SK-N-SH treated with all-trans-retinoic acid at 6 μM for 48 hours (cell line): ENCODE measurements at regions not wholly inside any gene's neighbourhood (a gene's known extent, or its start where the extent isn't known, plus 50 kb on each side); places are given as distances from the start of the nearest gene placed in this dataset.

Experiments used
- ARNTL ChIP-seq: fragments of 450-650 bp; formaldehyde crosslinking; IDR thresholded peaks from 2 replicates; pipeline ENCODE4 v1.5.0; 2020; ENCODE audit warnings: low read depth, mild to moderate bottlenecking, moderate library complexity, borderline replicate concordance
- CSDC2 ChIP-seq: fragments of 250-450 bp; sonication (Bioruptor Pico); IDR thresholded peaks from 2 replicates; pipeline ENCODE4 v1.5.0; 2020; ENCODE audit warnings: mild to moderate bottlenecking, moderate library complexity
- ESRRG ChIP-seq: fragments of 250-450 bp; sonication (Bioruptor Pico); IDR thresholded peaks from 2 replicates; pipeline ENCODE4 v1.6.1; 2021; ENCODE audit warnings: mild to moderate bottlenecking
- ISL1 ChIP-seq: fragments of 250-450 bp; sonication (Bioruptor Pico); IDR thresholded peaks from 2 replicates; pipeline ENCODE4 v2.1.2; 2022; ENCODE audit warnings: mild to moderate bottlenecking, moderate library complexity
- RARB ChIP-seq: fragments of 250-450 bp; sonication (Bioruptor Pico); IDR thresholded peaks from 2 replicates; pipeline ENCODE4 v1.8.0; 2021; ENCODE audit warnings: mild to moderate bottlenecking, moderate library complexity
- TCF4 ChIP-seq: fragments of 250-450 bp; sonication (Bioruptor Pico); IDR thresholded peaks from 2 replicates; pipeline ENCODE4 v1.8.0; 2021; ENCODE audit warnings: mild to moderate bottlenecking, moderate library complexity, borderline replicate concordance
- ZFP3 ChIP-seq: fragments of 250-450 bp; sonication (Bioruptor Pico); IDR thresholded peaks from 2 replicates; pipeline ENCODE4 v1.5.0; 2020; ENCODE audit warnings: mild to moderate bottlenecking, moderate library complexity
- ZFP30 ChIP-seq: fragments of 450-650 bp; formaldehyde crosslinking; IDR thresholded peaks from 2 replicates; pipeline ENCODE4 v1.5.0; 2022; ENCODE audit warnings: mild to moderate bottlenecking, moderate library complexity
- ZNF565 ChIP-seq: fragments of 450-650 bp; formaldehyde crosslinking; conservative IDR thresholded peaks from 2 replicates; pipeline ENCODE4 v1.5.0; 2020; ENCODE audit warnings: low read depth, mild to moderate bottlenecking, moderate library complexity
- ZNF70 ChIP-seq: fragments of 450-650 bp; formaldehyde crosslinking; IDR thresholded peaks from 2 replicates; pipeline ENCODE4 v1.5.0; 2020; ENCODE audit warnings: mild to moderate bottlenecking, moderate library complexity
- TF ChIP-seq, protein P1 (sequence below): fragments of 250-450 bp; sonication (Bioruptor Pico); IDR thresholded peaks from 2 replicates; pipeline ENCODE4 v1.8.0; 2020; ENCODE audit warnings: mild to moderate bottlenecking, moderate library complexity, borderline replicate concordance
- TF ChIP-seq, protein P2 (sequence below): fragments of 250-450 bp; sonication (Bioruptor Pico); IDR thresholded peaks from 2 replicates; pipeline ENCODE4 v1.5.1; 2020; ENCODE audit warnings: low read depth, mild to moderate bottlenecking, moderate library complexity
- TF ChIP-seq, protein P3 (sequence below): fragments of 250-450 bp; sonication (Bioruptor Pico); IDR thresholded peaks from 2 replicates; pipeline ENCODE4 v1.8.0; 2021; ENCODE audit warnings: low read depth, mild to moderate bottlenecking, moderate library complexity, borderline replicate concordance

DNA sequence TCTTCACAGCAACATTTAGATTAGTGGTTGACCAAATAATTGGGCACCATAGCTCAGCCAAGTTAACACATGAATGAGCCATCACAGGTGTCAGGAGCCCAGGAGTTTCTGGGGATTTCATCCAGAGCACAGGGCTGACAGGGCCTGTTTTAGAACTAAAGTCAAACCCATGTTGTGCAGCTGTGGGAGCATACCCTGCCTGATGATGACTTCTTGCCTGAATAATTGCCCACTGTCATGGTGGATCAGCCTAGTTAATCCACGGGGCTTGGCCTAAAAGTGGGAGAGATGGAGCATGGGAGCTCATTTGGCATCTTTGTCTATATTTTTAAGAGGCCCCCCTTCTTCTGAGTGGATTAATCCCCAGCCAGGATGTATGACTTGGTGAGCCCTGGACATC, 105.6 kb upstream of the GDNF start:
- TF ChIP-seq ZNF70 (CRISPR knock-in tag) (no peak), TCF4 (CRISPR knock-in tag) (no peak), ZNF565 (CRISPR knock-in tag) (no peak), ESRRG (CRISPR knock-in tag) (no peak), RARB (no peak), ISL1 (CRISPR knock-in tag) (no peak), ZFP30 (CRISPR knock-in tag) (no peak), ARNTL (CRISPR knock-in tag) (no peak), ZFP3 (CRISPR knock-in tag) (no peak), CSDC2 (CRISPR knock-in tag) (no peak)
- TF ChIP-seq, protein P1, sequence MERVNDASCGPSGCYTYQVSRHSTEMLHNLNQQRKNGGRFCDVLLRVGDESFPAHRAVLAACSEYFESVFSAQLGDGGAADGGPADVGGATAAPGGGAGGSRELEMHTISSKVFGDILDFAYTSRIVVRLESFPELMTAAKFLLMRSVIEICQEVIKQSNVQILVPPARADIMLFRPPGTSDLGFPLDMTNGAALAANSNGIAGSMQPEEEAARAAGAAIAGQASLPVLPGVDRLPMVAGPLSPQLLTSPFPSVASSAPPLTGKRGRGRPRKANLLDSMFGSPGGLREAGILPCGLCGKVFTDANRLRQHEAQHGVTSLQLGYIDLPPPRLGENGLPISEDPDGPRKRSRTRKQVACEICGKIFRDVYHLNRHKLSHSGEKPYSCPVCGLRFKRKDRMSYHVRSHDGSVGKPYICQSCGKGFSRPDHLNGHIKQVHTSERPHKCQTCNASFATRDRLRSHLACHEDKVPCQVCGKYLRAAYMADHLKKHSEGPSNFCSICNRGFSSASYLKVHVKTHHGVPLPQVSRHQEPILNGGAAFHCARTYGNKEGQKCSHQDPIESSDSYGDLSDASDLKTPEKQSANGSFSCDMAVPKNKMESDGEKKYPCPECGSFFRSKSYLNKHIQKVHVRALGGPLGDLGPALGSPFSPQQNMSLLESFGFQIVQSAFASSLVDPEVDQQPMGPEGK = no peak
- TF ChIP-seq, protein P2, sequence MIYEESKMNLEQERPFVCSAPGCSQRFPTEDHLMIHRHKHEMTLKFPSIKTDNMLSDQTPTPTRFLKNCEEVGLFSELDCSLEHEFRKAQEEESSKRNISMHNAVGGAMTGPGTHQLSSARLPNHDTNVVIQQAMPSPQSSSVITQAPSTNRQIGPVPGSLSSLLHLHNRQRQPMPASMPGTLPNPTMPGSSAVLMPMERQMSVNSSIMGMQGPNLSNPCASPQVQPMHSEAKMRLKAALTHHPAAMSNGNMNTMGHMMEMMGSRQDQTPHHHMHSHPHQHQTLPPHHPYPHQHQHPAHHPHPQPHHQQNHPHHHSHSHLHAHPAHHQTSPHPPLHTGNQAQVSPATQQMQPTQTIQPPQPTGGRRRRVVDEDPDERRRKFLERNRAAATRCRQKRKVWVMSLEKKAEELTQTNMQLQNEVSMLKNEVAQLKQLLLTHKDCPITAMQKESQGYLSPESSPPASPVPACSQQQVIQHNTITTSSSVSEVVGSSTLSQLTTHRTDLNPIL = no peak
- TF ChIP-seq, protein P3, sequence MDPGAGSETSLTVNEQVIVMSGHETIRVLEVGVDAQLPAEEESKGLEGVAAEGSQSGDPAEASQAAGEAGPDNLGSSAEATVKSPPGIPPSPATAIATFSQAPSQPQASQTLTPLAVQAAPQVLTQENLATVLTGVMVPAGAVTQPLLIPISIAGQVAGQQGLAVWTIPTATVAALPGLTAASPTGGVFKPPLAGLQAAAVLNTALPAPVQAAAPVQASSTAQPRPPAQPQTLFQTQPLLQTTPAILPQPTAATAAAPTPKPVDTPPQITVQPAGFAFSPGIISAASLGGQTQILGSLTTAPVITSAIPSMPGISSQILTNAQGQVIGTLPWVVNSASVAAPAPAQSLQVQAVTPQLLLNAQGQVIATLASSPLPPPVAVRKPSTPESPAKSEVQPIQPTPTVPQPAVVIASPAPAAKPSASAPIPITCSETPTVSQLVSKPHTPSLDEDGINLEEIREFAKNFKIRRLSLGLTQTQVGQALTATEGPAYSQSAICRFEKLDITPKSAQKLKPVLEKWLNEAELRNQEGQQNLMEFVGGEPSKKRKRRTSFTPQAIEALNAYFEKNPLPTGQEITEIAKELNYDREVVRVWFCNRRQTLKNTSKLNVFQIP (CRISPR knock-in tag) = no peak
